Liver (tissue), 8 donors: ENCODE measurements at regions not wholly inside any gene's neighbourhood (a gene's known extent, or its start where the extent isn't known, plus 50 kb on each side); places are given as distances from the start of the nearest gene placed in this dataset.

Source experiments
- DNase-seq: peaks from one replicate; pipeline ENCODE4 v3.0.0-alpha.2; 2017; ENCODE audit warnings: low spot score
- H3K27ac ChIP-seq, 2 donors: one replicate each; pipeline ENCODE4 v1.7.0; 2013; ENCODE audit warnings: inconsistent platforms in 2 of 2, low read length in 2 of 2, control low read depth in 1 of 2, low read depth in 1 of 2, mild to moderate bottlenecking in 1 of 2
- H3K27me3 ChIP-seq, 4 donors: one replicate each; pipeline versions ENCODE4 v1.6.1 to v1.7.0; 2013; ENCODE audit warnings: low read length in 3 of 4, inconsistent platforms in 1 of 4, mild to moderate bottlenecking in 1 of 4, moderate library complexity in 1 of 4; ENCODE audit not compliant: control insufficient read depth in 4 of 4, insufficient read depth in 4 of 4
- H3K36me3 ChIP-seq, 4 donors: one replicate each; pipeline versions ENCODE4 v1.6.1 to v1.7.0; 2013; ENCODE audit warnings: low read length in 3 of 4, mild to moderate bottlenecking in 3 of 4, low read depth in 1 of 4, moderate library complexity in 1 of 4; ENCODE audit not compliant: control insufficient read depth in 4 of 4, insufficient read depth in 3 of 4
- H3K4me1 ChIP-seq, 4 donors: one replicate each; pipeline versions ENCODE4 v1.6.1 to v1.7.0; 2013; ENCODE audit warnings: low read length in 3 of 4, mild to moderate bottlenecking in 3 of 4, moderate library complexity in 1 of 4; ENCODE audit not compliant: control insufficient read depth in 4 of 4, insufficient read depth in 4 of 4
- H3K4me3 ChIP-seq, 3 donors: one replicate each; pipeline versions ENCODE4 v1.6.1 to v1.7.0; 2013; ENCODE audit warnings: low read length in 3 of 3, control low read depth in 1 of 3, low read depth in 1 of 3, mild to moderate bottlenecking in 1 of 3
- H3K9ac ChIP-seq, 2 donors: one replicate each; pipeline ENCODE4 v1.7.0; 2013; ENCODE audit warnings: low read length in 2 of 2, mild to moderate bottlenecking in 2 of 2, moderate library complexity in 2 of 2, control low read depth in 1 of 2, low read depth in 1 of 2
- H3K9me3 ChIP-seq, 4 donors: one replicate each; pipeline versions ENCODE4 v1.6.1 to v1.7.0; 2013; ENCODE audit warnings: low read length in 3 of 4; ENCODE audit not compliant: control insufficient read depth in 4 of 4
- CTCF ChIP-seq: fragments of 150-350 bp; IDR thresholded peaks from 2 replicates; pipeline ENCODE4 v1.5.1; 2017; ENCODE audit warnings: improper control_type of control experiment, low read depth, low read length; ENCODE audit not compliant: missing input control
- EGR1 ChIP-seq, 2 donors: IDR thresholded peaks; 2 replicates each; pipeline ENCODE4 v1.6.1; 2016 to 2018; ENCODE audit warnings: antibody characterized with exemption in 2 of 2, low read depth in 2 of 2
- FOXA1 ChIP-seq: IDR thresholded peaks from 2 replicates; pipeline ENCODE4 v1.6.1; 2016; ENCODE audit warnings: antibody characterized with exemption
- FOXA2 ChIP-seq: IDR thresholded peaks from 2 replicates; pipeline ENCODE4 v1.6.1; 2016; ENCODE audit warnings: antibody characterized with exemption
- GABPA ChIP-seq, 2 donors: IDR thresholded peaks in 1 of 2; conservative IDR thresholded peaks in 1 of 2; 2 replicates each; pipeline ENCODE4 v1.6.1; 2016; ENCODE audit warnings: antibody characterized with exemption in 2 of 2, mild to moderate bottlenecking in 1 of 2, moderate library complexity in 1 of 2
- HNF4A ChIP-seq, 2 donors: conservative IDR thresholded peaks; 2 replicates each; pipeline ENCODE4 v1.6.1; 2016; ENCODE audit warnings: antibody characterized with exemption in 2 of 2, mild to moderate bottlenecking in 2 of 2
- HNF4G ChIP-seq: IDR thresholded peaks from 2 replicates; pipeline ENCODE4 v1.6.1; 2016; ENCODE audit warnings: antibody characterized with exemption
- JUND ChIP-seq, 2 donors: IDR thresholded peaks; 2 replicates each; pipeline ENCODE4 v1.6.1; 2016; ENCODE audit warnings: antibody characterized with exemption in 2 of 2
- RAD21 ChIP-seq, 2 donors: IDR thresholded peaks; 2 replicates each; pipeline ENCODE4 v1.6.1; 2016; ENCODE audit warnings: antibody characterized with exemption in 2 of 2, mild to moderate bottlenecking in 2 of 2
- REST ChIP-seq: IDR thresholded peaks from 2 replicates; pipeline ENCODE4 v1.6.1; 2016; ENCODE audit warnings: antibody characterized with exemption, mild to moderate bottlenecking
- RXRA ChIP-seq, 2 donors: IDR thresholded peaks; 2 replicates each; pipeline ENCODE4 v1.6.1; 2017 to 2018; ENCODE audit warnings: antibody characterized with exemption in 2 of 2, mild to moderate bottlenecking in 1 of 2
- SP1 ChIP-seq: IDR thresholded peaks from 2 replicates; pipeline ENCODE4 v1.6.1; 2018; ENCODE audit warnings: antibody characterized with exemption, mild to moderate bottlenecking
- WGBS: extraction: QIAGEN DNeasy Blood & Tissue Kit; methylation state at CpG from one replicate; pipeline ENCODE4 v1.1.7; 2013; 5-methylcytosine and 5-hydroxymethylcytosine counted together
- TF ChIP-seq, protein P1 (sequence below): IDR thresholded peaks from 2 replicates; pipeline ENCODE4 v1.6.1; 2016; ENCODE audit warnings: antibody characterized with exemption
- donor health status: healthy.
- donor health status: healthy.
- donor health status: healthy.
- donor health status: healthy.
- donor health status: healthy.

GRCh38 chr10:112006407-112006806 is 177.2 kb downstream of the GPAM start:
- no peak overlapping the region for H3K4me3 ChIP-seq
- DNase-seq: no peak
- no peaks in the 10 kb centered on the region for H3K27me3 ChIP-seq
- no peaks in the 10 kb centered on the region for H3K4me1 ChIP-seq
- H3K27ac ChIP-seq: no peak overlapping the region
- H3K9me3 ChIP-seq: no peaks in the 10 kb centered on the region
- H3K9ac ChIP-seq: no peak overlapping the region
- no peak for TF ChIP-seq REST
- TF ChIP-seq CTCF: no peak
- TF ChIP-seq FOXA1: no peak
- no peak for TF ChIP-seq RAD21 (IDR thresholded peaks at IDR 0.05)
- TF ChIP-seq RXRA (IDR thresholded peaks at IDR 0.05): no peak
- no peak for TF ChIP-seq SP1
- TF ChIP-seq JUND (IDR thresholded peaks at IDR 0.05): no peak
- no peak for TF ChIP-seq EGR1 (IDR thresholded peaks at IDR 0.05; ENCODE audit: low read depth in 2 of 2)
- no peak for TF ChIP-seq HNF4A (conservative IDR thresholded peaks at IDR 0.05)
- TF ChIP-seq GABPA (IDR thresholded peaks at IDR 0.05 in 1 of 2, conservative IDR thresholded peaks at IDR 0.05 in 1 of 2): no peak
- TF ChIP-seq FOXA2: no peak
- H3K36me3 ChIP-seq: no peaks in the 10 kb centered on the region
- WGBS: over 99% methylated on average over 2 of the region's 2 CpGs

DNA sequence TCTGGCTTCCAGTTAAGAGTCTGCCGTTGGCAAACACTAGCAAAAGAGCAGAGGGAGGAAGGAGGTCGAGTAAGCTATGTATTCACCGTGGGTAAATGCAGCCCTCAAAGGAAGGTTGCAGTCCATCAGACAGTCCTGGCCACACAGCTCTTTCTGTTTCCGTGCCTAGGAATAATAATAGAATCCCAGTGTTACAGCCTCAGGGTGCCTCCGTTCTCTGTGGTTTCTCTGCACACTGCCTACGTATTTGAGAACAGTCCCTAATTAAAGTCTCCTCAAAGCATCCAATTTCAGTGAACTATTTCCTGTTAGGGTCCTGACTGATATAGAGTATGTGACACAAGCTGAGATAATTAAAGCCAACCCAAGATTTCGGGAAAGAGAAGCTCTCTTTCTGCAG is 176.7 kb downstream of the GPAM start:
- no peak for DNase-seq
- WGBS: 84% methylated on average over 7 of the region's 7 CpGs
- Histone ChIP-seq H3K27me3 (no peaks in the 10 kb centered on the region), H3K36me3 (no peaks in the 10 kb centered on the region), H3K4me3 (no peak overlapping the region), H3K27ac (no peak overlapping the region), H3K9ac (no peak overlapping the region), H3K4me1 (no peaks in the 10 kb centered on the region), H3K9me3 (no peaks in the 10 kb centered on the region)
- TF ChIP-seq HNF4G: no peak
- TF ChIP-seq, protein P1, sequence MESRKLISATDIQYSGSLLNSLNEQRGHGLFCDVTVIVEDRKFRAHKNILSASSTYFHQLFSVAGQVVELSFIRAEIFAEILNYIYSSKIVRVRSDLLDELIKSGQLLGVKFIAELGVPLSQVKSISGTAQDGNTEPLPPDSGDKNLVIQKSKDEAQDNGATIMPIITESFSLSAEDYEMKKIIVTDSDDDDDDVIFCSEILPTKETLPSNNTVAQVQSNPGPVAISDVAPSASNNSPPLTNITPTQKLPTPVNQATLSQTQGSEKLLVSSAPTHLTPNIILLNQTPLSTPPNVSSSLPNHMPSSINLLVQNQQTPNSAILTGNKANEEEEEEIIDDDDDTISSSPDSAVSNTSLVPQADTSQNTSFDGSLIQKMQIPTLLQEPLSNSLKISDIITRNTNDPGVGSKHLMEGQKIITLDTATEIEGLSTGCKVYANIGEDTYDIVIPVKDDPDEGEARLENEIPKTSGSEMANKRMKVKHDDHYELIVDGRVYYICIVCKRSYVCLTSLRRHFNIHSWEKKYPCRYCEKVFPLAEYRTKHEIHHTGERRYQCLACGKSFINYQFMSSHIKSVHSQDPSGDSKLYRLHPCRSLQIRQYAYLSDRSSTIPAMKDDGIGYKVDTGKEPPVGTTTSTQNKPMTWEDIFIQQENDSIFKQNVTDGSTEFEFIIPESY: no peak
- TF ChIP-seq REST: no peak
- TF ChIP-seq RAD21 (IDR thresholded peaks at IDR 0.05): no peak
- no peak for TF ChIP-seq RXRA (IDR thresholded peaks at IDR 0.05)
- no peak for TF ChIP-seq SP1
- TF ChIP-seq FOXA1: no peak
- no peak for TF ChIP-seq HNF4A (conservative IDR thresholded peaks at IDR 0.05)
